T-helper 22 cell (primary cell): ENCODE measurements at regions not wholly inside any gene's neighbourhood (a gene's known extent, or its start where the extent isn't known, plus 50 kb on each side); places are given as distances from the start of the nearest gene placed in this dataset.
"Not testable (repeated sequence)": the region's sequence is repeated elsewhere in the genome, so short reads cannot be mapped to it uniquely, and the experiment has no call there.

Experiments
- DNase-seq: peaks from one replicate; pipeline ENCODE4 v3.0.0-alpha.2; 2020; ENCODE audit warnings: low read depth

DNA sequence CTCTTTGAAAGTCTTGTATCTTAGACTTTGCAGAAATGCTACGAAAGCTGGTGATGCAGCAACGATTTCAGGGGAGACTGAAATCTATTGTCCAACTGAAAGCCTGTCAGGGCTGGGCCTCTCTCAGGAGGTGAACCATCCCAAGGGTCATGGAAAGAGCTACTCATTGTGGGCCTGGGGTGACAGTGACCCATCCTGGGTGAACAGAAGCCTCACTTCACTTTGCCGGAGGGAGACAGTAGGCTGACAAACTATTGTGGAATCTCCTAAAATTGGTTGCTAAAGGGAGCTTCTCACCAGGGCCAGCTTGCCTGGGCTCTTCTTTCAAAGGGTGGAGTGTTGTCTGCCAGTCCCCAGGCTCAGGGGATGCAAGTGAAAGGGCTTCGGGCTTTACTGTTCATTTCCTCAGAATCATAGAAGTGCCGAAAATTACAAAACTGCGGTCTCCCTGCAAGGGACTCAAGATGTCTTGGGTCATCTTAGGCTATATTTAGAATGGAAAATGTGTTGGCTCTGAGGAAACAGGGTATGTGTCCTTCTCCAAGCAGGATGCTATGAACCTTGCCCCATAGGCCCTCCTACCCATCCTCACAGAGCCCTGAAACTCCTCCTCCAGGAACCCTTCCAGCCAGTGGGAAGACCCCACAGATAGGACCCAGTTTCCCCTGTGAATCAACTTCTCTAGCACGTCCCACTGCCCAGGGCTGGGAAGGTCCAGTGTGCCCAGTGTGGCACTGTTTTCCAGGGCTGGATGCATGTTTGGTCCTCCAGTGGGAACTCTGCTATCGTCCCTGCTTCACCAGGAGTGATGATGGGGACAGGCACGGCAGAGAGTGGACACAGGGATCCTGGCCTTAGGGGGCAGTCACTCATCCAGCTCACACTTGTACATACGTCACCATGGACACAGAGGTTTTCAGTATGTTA lies 173.4 kb upstream of the PLGLB2 start:
- DNase-seq = not testable (repeated sequence)

DNA sequence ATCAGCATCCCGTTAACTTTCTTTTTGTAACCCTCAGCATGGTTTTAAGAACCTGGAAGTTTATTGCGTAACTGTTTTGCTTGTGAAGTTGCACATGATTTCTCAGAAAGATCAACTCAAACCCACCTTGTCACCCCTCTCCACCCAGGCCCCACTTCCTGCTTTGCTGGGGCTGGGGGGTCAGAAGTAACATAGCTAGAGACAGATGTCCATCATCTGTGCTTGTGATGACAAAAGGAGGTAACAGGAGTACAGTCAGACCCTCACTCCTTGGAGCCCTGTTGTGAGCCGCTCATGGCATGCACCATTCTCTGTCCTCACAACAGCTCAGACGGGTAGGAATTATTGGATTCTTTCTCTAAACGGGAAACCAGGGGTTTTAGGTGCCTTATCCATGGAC lies 172.7 kb upstream of the PLGLB2 start:
- not testable (repeated sequence) for DNase-seq

DNA sequence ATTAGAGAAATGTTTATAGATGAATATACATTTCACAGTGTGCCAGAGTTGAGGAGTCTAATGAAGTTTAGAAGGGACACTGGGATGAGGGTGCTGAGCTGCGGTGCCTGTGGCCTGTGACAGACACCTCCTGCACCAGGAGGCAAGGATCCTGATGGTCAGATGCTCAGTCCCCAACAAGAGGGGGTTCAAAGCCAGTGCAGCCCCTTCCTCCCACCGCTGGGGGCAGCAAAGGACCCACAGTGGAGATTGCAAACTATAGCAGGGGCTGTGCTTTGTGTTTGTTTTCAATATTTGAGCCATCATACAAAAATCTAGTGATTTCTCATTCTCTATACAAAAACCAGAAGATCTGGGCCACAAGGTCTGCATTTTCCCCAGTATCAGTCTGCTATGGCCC lies 170.5 kb upstream of the PLGLB2 start:
- not testable (repeated sequence) for DNase-seq

DNA sequence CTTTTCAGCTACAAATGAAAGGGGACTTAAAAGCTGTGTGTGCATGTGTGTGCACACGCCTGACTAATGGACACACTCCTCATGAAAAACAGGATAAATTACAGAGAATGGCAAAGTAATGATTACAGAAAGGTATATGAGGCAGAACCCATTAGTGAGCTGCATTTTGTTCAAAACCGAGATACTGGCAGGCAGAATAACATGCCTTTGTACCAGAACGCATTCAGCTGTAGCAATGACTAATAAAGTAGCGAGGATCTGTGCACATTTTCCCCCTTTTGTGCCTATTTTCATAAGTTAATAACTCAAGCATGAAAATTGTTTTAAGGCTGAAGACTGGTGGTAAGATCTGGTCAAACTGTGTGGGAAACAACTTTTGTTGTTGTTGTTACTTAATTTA lies 165.7 kb upstream of the PLGLB2 start:
- DNase-seq = not testable (repeated sequence)

DNA sequence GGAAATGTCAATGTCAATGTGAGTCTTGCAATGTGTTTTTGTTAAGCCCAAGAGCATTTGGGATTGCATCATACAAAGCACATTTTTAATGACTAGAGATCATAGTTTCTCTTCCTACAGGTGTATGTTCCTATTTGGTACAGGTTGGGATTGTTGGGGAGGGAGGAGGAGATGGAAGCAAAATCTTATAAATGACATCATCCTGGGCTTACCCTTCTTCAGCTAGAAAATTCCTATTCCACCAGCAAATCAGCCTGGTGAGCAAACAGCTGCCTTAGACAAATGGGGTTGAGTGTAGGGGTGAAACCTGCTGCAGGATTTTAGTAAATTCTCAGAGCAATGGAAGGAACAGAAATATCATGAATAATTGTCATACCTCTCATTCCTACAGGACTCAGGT lies 165.3 kb upstream of the PLGLB2 start:
- DNase-seq = not testable (repeated sequence)

DNA sequence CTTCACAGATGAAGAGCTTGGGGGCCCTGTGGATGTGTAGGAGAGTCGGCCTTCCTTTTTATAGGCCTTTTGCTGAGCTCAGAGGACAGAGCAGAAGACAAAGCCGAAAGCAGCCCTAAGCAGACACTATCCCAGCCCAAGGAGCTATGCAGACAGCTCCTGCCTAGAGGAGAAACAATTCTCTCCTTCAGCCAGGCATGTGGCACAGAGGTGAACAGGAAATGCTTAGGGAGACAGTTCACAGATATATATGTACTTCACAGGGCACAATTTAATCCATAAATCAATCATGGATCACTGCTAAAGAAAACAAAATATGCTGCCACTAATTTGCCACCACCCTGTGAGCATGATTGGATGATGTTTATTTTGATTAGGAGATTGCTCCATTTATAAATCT lies 164.5 kb upstream of the PLGLB2 start:
- not testable (repeated sequence) for DNase-seq

DNA sequence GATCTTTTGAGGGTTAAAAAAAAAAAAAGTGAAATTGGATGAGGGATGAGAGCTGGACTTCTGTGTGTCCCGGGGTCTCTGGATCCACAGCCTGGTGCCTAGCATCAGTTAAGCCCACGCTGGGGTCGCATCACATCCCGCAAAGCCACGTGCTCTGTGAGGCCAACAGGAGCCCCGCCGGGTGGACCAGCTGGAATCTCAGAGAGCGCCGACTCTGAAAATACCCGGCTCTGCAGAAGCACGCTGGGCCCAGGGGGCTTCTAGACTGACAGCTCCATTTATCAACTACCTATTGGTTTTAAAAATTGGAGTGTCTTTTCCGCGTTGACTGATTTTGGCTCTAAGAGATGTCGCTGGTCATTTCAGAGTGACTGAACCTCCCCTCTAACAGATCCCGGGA lies 164.1 kb upstream of the PLGLB2 start:
- DNase-seq = not testable (repeated sequence)

DNA sequence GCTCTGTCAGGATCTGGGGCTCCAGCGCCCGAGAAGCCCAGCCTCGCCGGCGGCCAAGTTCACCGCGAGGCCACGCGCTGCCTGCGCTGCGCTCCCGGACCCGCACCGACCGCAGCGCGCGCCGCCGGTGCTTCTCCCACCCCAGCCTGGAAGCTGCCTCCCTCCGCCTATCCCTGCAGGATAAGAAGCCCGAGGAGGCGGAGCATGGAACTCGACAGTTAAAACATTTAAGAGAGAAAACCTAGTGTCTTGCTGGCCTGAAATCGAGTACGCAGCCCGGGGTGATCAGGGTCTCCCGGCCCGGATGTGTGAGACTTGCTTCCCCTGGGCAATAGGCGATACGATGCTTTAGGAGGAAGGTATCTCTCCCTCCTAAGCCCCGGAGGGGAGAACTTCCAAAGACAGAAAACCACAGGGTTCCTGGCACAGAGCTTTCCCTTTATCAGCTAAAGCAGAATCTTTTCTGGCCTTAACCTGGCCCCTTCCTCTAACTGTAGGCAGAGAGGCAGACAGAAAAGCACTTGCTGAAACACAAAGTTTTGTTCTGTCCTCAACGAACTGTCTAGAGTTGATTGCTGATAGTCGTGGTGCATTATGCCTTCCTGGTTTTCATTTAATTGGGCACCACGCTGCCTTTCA lies 163.5 kb upstream of the PLGLB2 start:
- DNase-seq = not testable (repeated sequence)

DNA sequence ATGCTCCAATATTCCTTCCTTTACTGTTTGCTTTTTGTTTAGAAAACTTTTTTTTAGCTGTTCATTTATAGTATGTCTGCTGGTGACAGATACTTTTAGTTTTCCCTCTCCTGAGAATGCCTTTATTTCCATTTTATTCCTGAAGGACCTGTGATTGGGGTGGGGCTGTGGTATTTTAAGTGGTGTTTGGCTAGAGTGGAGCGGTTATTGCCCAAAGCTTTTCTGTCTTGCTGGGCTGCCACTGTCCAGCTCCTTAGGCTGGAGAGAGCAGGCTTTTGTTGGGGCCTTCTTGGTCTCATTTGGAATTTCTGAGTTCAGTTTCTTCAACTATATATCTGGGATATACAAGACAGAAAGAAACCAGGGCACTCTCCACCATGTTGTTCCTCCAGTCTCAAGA lies 160.0 kb upstream of the PLGLB2 start:
- DNase-seq = not testable (repeated sequence)

DNA sequence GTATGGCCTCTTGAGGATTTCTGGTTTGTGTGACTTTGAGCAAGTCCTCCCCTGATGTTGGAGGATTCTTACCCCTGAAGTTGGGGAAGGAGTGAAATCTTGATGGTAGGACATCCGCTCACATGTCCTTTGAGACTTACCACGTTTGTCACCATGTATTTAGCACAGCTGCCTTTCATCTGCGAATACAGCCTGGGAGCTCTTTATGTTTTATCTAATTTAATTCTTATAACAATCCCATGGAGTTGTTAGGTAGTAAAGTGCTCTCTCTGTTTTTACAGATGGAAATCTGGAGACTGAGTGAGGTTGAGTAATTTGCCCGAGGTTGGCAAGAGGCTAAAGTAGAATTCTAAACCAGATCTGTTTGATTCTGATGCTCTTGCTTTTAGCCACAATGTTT lies 154.9 kb upstream of the PLGLB2 start:
- DNase-seq = not testable (repeated sequence)

DNA sequence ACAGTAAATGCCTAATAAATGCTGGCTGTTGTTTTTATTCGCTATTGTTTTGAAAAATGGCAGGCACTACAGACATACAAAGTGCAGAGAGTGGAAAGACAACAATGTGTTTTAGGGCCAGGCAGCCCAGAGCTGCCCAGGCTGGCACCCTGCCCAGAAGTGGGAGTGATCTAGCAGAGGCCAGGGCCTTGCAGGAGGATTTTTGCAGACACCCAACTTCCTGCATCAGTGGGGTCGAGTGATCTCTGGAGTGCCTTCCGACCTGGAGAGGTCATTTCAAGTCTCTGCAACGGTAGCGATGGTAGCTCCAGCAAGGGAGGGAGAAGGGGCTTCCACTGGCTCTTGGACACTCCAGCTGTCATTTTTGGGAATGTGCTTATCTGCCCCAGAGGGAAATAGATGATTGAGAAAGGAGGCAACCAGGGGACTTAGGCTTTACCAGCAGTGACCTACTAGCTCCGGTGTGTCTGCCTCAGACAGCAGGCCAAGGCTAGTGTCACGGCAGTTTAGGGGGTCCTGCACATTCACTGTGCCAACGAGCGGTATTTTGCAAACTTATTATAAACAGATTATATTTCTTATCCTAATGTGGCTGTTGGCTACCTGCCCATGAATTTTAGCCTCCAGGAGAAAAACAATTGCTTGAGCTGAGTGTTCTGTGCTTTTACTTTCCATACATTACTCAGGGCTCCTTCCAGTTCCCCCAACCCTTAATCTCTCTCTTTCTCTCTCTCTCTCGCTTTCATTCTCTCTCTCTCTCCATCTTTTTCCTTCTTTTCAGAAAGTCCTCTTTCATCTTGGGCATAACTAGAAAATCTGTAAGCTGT lies 153.9 kb upstream of the PLGLB2 start:
- not testable (repeated sequence) for DNase-seq

DNA sequence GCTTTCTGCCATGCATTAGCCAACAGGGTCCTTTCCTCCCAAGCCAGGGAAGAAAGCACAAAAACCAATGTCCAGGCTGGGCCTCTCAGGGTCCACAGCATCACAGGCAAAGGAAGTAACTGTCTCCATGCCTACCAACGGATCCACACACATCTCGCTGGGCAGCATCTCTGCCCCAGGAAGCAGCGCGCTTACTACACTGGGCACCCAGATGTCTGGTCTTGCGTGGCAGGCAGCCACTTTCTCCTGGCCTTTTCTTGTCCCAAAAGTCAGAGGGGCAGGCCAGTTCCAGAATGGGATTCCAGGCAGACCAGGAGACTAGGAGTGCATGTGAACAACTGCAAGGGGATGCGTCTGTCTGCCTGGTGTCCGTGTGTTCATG lies 153.3 kb upstream of the PLGLB2 start:
- DNase-seq = not testable (repeated sequence)

DNA sequence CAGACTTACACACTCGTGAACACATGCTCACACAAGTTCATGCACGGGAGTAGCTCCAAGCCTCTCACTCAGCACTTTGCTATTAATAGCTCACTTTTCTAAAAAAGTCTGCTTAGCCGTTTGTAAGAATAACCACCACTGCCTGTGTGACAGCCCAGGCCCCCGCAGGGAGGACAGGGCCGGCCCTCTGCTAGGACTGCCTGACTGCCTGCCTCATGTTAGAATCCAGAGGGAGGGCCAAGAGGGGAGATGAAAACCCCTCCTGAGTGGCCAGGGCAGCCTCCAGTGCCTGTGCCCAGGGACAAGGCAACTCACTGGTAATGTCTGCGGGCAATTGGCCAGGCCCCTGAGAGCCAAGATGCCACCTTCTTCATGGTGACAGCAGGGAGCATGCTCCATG lies 152.9 kb upstream of the PLGLB2 start:
- DNase-seq = not testable (repeated sequence)

DNA sequence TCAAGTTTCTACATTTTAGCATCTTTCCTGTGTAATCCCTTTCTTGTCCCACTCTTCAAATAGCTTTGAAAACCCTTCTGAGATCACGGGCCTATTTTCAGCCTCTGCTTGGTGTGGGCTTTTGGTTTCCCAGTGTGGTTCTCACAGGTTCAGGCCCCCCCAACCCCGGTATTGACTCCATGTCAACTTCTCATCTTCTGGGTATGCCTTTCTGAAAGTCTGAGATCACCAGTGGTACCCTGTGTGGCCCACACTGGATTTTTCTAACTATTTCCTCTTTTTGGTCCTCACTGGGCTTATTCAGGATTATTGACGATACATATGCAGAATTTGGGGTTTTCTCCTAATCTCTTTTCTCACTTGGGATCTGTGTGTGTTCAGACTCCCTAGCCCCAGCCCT lies 146.9 kb upstream of the PLGLB2 start:
- not testable (repeated sequence) for DNase-seq

DNA sequence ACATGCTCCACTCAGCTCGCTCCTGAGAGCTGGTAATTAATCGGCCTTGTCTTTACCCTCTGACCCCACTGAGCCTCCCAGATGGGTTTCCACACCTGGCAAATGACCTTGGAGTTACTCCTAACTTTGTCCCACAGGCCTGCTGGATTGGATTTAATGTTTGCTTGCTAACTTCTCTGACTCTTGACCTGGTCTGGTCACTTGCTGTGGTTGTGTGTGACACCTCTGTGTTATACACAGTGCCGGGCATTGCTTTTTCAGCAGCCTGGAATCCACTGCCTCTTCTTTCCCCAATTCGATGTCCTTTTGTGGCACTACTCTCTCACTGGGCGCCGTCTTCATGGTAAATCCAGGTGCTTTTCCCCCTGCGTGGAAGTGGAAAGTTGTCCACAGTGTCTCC lies 145.8 kb upstream of the PLGLB2 start:
- not testable (repeated sequence) for DNase-seq

DNA sequence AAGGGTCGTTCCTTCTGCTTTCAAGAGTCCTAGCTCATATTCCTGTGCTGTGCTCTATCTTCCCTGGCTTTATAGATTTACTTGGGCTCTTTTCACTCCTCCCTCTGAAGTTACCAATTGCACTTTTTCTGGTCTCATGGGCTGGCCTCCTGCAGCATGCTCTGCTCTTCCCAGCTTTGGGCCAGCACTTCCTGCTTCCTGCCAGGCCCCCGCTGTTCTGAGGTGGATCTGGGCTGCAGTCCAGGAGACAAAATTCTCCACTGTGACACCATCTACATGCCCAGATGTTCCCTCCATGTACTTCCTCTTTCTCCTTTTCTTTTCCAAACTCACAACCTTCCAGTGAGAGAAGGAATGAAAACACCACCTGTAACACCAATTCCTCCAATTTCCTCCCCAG lies 145.2 kb upstream of the PLGLB2 start:
- not testable (repeated sequence) for DNase-seq

DNA sequence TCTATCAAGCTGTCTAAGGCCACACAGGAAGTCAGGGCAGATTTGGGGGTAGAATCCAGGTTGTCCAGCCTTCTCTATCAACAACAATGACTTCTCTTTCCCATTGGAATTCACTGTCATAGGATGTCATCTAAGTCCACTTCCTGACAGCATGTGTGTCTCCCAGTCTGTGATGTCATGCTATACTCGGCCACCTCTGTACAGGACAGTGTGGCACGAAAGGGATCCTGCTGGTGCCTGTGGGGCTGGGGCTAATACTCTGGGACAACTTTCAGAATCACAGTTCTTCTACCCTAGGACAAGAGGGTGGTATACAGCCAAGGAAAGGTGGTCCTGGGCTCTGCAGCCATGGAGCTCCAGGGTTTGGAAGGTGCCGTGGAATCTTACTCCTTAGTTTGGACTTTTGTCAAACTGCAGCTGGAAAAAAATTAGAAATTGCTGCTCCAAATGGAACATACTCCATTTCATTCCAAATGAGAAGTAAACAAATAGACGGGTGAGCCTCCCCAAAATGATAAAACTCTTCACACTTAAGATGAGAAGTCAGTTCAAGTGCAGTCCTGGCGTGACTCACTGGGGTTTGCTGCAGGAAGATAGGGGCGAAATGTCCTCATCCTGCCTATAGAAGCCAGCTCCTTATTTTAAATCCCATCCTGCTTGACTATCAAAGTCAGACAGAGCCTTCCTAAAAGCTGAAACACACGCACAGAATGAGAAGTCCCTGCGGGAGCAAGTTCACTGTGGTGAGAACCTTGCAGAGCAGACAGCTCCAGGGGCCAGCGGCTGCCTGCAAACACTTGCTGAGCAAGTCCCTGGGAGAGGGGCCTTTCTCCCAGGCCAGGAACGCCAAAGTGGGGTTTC lies 144.2 kb upstream of the PLGLB2 start:
- DNase-seq = not testable (repeated sequence)

DNA sequence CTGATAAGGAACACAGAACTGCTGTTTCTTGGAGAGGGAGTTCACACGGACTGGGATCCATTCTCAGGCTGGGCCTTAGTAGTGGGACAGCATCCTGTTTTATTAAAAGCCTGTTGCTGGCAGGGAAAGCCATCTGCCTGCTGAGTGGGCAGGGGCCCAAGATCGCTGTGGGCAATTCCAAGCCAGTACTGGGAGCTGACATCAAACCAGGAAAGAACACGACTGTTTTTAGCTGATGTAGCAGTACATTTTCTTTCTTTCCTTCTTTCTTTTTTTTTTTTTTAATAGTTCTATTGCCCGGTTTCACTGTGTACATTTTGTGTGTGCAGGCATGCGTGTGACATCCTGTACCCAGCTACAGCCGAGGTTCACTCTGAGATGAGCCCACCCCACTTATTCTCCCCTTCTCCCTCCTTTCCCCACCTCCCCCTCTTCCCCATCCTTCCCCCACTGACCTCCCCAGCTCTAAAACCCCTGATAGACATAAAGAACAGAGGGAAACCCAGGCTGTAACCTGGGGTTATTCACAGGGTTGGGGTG lies 143.5 kb upstream of the PLGLB2 start:
- DNase-seq = not testable (repeated sequence)

DNA sequence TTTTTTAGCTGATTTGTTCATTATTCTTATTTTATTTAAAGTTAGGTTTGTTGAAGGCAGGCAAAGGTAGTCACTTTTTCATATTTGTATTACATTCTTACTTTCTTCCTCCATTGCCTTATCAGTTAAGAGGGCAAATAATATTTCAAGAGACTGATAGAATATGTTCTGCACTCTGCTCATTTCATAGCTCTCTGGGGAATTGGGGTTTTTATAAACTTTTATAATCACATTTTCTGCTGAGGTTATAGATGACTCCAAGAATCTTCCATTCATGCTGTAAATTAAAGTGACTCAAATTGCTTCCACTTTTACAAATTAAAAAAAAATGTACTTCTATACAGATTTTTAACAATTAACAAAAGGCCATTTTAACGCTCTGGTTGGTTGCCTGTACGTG lies 142.9 kb upstream of the PLGLB2 start:
- not testable (repeated sequence) for DNase-seq

DNA sequence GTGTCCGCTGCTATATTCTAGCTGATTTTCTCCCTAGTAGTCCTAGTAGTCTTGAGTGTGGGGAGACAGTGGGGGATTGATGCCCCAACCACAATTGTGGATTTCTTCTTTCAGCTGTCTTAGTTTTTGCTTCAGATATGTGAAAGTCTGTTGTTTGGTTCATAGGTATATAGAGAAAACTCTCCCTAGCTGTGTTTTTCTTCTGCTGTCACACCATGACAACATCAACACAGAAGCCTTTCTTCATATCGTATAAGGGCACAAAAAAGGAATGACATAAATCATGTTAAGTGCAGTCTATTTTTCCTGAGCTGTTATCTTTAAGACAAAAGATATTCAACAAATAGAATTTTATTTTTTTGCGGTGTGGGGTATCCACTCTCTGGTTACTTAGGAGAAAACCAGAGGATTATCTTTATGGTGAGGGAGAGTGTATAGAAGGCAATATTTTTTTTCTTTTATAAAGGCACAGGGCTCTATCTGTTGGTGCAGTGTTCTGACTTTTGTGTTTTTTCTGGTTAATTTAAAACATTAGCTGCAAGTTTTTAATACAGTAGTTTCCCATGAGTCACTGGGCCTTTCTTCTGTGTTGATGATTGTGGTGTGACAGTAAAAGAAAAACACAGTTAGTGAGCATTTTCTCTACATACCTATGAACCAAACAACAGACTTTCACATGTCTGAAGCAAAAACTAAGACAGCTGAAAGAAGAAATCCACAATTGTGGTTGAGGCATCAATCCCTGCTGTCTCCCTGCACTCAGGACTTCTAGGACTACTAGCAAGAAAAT lies 139.3 kb upstream of the PLGLB2 start:
- not testable (repeated sequence) for DNase-seq
